Lung (tissue), 11 donors: ENCODE measurements at regions not wholly inside any gene's neighbourhood (a gene's known extent, or its start where the extent isn't known, plus 50 kb on each side); places are given as distances from the start of the nearest gene placed in this dataset.

ENCODE experiments used
- ATAC-seq: fragments of 200-7000 bp; cut with Tn5 transposase; one replicate; pipeline ENCODE4 v1.9.1; 2020; ENCODE audit warnings: moderate number of reproducible peaks; ENCODE audit not compliant: insufficient read depth, low FRiP score
- DNase-seq, 3 donors: peaks; one replicate each; pipeline ENCODE4 v3.0.0-alpha.2; 2013 to 2017
- H3K27ac ChIP-seq, 2 donors: one replicate each; pipeline ENCODE4 v1.5.1; 2013; ENCODE audit warnings: mild to moderate bottlenecking in 2 of 2, moderate library complexity in 2 of 2, control low read depth in 1 of 2, inconsistent platforms in 1 of 2, low read depth in 1 of 2, low read length in 1 of 2
- H3K27me3 ChIP-seq, 3 donors: one replicate each; pipeline ENCODE4 v1.5.1; 2013; ENCODE audit warnings: low read length in 2 of 3; ENCODE audit not compliant: control insufficient read depth in 3 of 3, insufficient read depth in 3 of 3
- H3K36me3 ChIP-seq, 4 donors: one replicate each; pipeline ENCODE4 v1.5.1; 2013; ENCODE audit warnings: low read length in 4 of 4, mild to moderate bottlenecking in 1 of 4, moderate library complexity in 1 of 4; ENCODE audit not compliant: control insufficient read depth in 4 of 4, insufficient read depth in 4 of 4
- H3K4me1 ChIP-seq, 5 donors: one replicate each; pipeline ENCODE4 v1.5.1; 2013; ENCODE audit warnings: low read length in 5 of 5, mild to moderate bottlenecking in 2 of 5, moderate library complexity in 1 of 5; ENCODE audit not compliant: control insufficient read depth in 5 of 5, insufficient read depth in 5 of 5
- H3K4me3 ChIP-seq: one replicate; pipeline ENCODE4 v1.5.1; 2013; ENCODE audit warnings: mild to moderate bottlenecking, control low read depth, moderate library complexity
- H3K9ac ChIP-seq, 2 donors: one replicate each; pipeline ENCODE4 v1.5.1; 2013; ENCODE audit warnings: low read length in 2 of 2, control low read depth in 1 of 2; ENCODE audit not compliant: insufficient read depth in 1 of 2
- H3K9me3 ChIP-seq, 4 donors: one replicate each; pipeline ENCODE4 v1.5.1; 2013; ENCODE audit warnings: low read length in 3 of 4, mild to moderate bottlenecking in 1 of 4, moderate library complexity in 1 of 4; ENCODE audit not compliant: control insufficient read depth in 4 of 4, insufficient read depth in 3 of 4
- WGBS, 2 donors: extraction: QIAGEN DNeasy Blood & Tissue Kit; methylation state at CpG; one replicate each; pipeline ENCODE4 v1.1.7; 2013; 5-methylcytosine and 5-hydroxymethylcytosine counted together
- TF ChIP-seq, protein P1 (sequence below): IDR thresholded peaks from 2 replicates; pipeline ENCODE4 v1.5.1; 2012; ENCODE audit warnings: mild to moderate bottlenecking; ENCODE audit errors: control extremely low read depth, extremely low read depth
- donor health status: control.
- donor health status: control.
- donor health status: Bipolar disorder and iron deficiency.
- donor health status: healthy.
- donor health status: DM: yes; HTN: yes; CAD: no.

DNA sequence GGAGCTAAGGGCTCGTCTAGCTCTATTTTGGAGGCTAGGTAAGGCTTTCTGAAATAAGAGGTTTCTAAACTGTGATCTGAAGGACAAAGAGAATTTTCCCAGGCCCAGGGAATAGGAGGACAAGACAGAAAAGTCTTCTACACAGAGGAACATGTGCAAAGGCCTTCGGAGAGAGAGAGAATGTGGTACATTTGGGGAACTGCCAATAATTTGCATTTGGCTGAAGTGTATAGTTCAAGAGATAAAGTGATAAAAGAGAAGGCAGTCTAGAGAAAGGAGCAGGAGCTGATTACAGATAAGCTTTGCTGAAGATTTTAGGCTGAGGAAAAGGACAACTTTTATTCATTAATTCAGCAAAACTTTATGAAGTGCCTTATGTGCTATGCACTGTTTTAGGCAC is 214.4 kb upstream of the ELL2 start:
- Histone ChIP-seq H3K27ac (no peak overlapping the region), H3K27me3 (no peaks in the 10 kb centered on the region), H3K9ac (no peak overlapping the region), H3K4me1 (peaks cover 0 to 4% (median 0%) of the 10 kb centered on the region in 5 donors), H3K36me3 (no peaks in the 10 kb centered on the region), H3K9me3 (no peaks in the 10 kb centered on the region), H3K4me3 (no peak overlapping the region)
- ATAC-seq (no peak), DNase-seq (peak in 2 of 3 donors; percentile 42 to 64)
- TF ChIP-seq, protein P1, sequence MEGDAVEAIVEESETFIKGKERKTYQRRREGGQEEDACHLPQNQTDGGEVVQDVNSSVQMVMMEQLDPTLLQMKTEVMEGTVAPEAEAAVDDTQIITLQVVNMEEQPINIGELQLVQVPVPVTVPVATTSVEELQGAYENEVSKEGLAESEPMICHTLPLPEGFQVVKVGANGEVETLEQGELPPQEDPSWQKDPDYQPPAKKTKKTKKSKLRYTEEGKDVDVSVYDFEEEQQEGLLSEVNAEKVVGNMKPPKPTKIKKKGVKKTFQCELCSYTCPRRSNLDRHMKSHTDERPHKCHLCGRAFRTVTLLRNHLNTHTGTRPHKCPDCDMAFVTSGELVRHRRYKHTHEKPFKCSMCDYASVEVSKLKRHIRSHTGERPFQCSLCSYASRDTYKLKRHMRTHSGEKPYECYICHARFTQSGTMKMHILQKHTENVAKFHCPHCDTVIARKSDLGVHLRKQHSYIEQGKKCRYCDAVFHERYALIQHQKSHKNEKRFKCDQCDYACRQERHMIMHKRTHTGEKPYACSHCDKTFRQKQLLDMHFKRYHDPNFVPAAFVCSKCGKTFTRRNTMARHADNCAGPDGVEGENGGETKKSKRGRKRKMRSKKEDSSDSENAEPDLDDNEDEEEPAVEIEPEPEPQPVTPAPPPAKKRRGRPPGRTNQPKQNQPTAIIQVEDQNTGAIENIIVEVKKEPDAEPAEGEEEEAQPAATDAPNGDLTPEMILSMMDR: no peak
- WGBS, 2 donors: 58 to 61% methylated on average over 2 of the region's 2 CpGs

DNA sequence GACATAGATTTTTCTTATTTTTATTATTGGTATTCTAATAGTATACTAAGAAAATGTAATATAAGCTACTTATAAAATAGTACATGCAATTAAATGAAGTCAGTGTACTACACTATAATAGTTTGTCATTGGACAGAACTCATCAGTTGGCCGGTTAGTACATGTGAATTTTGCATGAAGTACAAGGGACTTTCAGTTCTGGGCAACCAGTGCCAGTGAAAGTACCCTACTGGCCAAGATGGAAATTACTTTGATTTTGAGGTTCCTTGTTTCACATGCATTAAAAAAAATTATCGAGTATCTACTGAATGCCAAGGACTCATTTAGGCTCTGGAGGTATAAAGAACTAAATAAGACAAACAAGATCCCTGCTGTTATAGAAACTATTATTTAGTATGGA is 213.4 kb upstream of the ELL2 start:
- Histone ChIP-seq H3K27me3 (no peaks in the 10 kb centered on the region), H3K27ac (no peak overlapping the region), H3K4me1 (peaks cover 0 to 4% (median 0%) of the 10 kb centered on the region in 5 donors), H3K9ac (no peak overlapping the region), H3K4me3 (no peak overlapping the region), H3K9me3 (no peaks in the 10 kb centered on the region), H3K36me3 (no peaks in the 10 kb centered on the region)
- no peak for ATAC-seq
- 88 to 96% methylated on average over 2 of the region's 2 CpGs for WGBS, 2 donors
- DNase-seq: no peak
- TF ChIP-seq, protein P1: no peak

DNA sequence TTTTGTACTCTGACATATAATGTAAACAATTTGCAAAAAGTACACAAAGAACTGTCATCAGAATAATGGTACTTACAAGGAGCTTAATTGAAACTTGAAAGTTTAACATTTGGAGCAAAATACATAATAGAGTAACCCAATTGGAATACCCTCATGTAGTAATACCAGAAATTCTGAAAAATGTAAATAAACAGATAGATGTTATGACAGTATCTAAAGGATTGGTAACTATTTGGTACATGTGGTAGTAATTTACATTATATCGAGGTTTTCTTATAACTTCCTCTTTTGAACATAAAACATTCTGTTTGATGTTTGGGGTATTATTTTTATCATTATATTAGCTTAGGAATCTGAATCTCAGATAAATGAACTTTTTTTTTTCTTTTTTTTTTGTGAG is 211.7 kb upstream of the ELL2 start:
- WGBS, 2 donors: 83 to 84% methylated on average over 1 of the region's 1 CpG
- ATAC-seq (no peak), DNase-seq (no peak)

More for the DNA sequence above, 211.7 kb upstream of the ELL2 start:
- H3K4me1 ChIP-seq: peaks cover 0 to 4% (median 0%) of the 10 kb centered on the region in 5 donors
- H3K36me3 ChIP-seq: no peaks in the 10 kb centered on the region
- H3K27ac ChIP-seq: no peak overlapping the region
- no peak overlapping the region for H3K4me3 ChIP-seq
- H3K9me3 ChIP-seq: no peaks in the 10 kb centered on the region
- TF ChIP-seq, protein P1: no peak
- H3K9ac ChIP-seq: no peak overlapping the region
- no peaks in the 10 kb centered on the region for H3K27me3 ChIP-seq
